HG03460 (cell line): ENCODE measurements at regions not wholly inside any gene's neighbourhood (a gene's known extent, or its start where the extent isn't known, plus 50 kb on each side); places are given as distances from the start of the nearest gene placed in this dataset.

Experiments
- ATAC-seq: cut with Tn5 transposase; IDR thresholded peaks from one replicate; pipeline ENCODE4 v1.9.1; 2021; ENCODE audit not compliant: unreplicated experiment

- no peak for ATAC-seq
These were observed 619.1 kb upstream of the ANKRD30A start for GRCh38 chr10:36506261-36506660.

DNA sequence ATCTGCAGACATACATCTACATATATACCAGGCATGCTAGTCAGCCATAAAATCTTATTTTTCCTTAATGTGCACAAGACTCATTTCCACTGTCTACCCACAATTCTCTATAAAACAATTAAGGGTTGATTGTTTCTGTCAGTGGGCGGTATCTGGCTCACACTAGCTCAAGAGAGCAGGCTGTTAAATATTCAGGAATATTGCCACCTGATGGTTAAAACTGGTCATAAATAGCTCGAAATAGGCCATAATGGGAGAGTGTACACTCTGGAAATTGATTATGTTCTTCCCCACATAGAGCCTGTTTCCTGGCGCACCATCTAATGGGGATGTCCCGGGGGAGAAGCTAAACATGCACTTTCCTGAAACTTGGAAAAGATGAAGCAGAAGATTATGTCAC is 620.6 kb upstream of the ANKRD30A start:
- no peak for ATAC-seq

- no peak for ATAC-seq
These were observed 625.1 kb upstream of the ANKRD30A start for GRCh38 chr10:36500266-36500665.

GRCh38 chr10:36499693-36500092 is 625.7 kb upstream of the ANKRD30A start:
- no peak for ATAC-seq

- no peak for ATAC-seq
These were observed 628.6 kb upstream of the ANKRD30A start for GRCh38 chr10:36496758-36497157.

- ATAC-seq = no peak
These were observed 631.0 kb upstream of the ANKRD30A start for GRCh38 chr10:36494371-36494770.

DNA sequence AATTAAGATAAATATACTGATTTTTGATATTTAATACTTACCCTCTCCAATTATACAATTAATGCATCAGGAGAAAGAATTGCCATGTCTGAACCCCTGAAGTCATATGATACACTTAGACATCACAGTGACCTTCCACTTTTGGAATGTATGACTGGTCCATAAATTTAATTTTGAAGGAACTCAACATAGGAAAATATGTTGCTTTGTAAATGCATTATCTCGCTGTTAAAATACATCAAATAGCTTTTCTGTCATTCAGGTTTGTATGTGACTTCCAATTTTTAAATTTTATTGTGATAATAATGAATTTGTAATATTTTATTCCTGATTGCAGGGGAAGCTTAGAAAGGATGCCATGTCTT is 631.9 kb upstream of the ANKRD30A start:
- ATAC-seq = no peak

DNA sequence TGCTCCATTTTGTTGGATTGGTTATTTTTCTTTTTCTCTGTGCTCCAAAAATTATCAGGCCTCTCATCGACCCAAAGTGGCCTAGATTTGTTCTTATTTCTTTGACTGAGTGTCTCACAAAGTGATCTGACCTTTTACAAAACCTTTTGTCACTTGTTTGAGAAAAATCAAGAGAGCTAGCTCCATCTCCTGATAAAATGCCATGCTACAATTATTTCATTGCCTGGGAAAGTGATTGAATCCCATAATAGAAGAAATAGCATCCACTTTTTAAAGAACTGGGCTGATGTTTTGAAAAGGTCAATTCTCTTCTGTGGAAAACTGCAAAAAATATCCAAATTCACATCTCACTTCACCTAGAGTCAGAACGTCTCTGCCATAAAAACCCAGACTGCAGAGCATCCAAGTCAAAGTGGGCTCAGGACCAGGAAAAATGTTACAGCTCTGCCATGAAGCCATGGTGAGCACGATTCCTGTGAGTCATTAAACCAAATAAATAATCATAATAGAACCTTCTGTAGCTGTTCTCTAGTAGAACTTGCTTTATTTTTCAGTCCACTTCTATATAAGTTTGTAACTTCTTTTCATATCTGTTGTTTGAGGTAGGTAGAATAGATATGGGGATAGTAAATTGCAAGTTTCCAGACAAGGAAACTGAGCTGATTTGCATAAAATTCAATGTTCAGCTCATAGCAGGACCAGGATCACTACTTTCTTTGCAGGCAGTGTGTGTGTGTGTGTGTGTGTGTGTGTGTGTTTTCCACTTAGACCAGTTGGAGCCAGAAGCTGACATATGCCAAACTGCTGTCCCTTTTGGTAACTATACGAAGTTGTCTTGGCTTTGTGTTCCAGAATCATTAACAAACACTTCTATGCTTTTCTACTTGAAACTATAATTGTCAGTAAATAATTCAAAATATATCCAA is 632.5 kb upstream of the ANKRD30A start:
- ATAC-seq = no peak

DNA sequence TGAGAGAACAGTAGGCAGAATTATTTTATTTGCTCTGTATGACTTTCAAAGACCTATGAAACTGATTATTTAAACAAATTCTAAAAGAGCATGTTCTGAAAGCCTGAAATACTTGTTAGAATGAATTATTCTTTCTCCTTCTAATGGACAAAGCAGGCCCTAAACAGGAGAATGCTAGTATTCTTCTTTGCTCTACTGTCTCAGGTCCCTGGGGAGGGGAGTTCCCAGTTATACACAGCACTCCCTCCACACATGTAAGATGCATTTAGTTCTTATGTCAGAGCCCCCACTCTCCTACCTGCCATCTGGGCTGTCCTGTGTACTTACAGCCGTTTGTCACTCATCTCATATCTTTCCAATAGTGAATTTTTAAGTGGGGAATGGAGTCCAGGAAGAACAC is 633.5 kb upstream of the ANKRD30A start:
- ATAC-seq = no peak

DNA sequence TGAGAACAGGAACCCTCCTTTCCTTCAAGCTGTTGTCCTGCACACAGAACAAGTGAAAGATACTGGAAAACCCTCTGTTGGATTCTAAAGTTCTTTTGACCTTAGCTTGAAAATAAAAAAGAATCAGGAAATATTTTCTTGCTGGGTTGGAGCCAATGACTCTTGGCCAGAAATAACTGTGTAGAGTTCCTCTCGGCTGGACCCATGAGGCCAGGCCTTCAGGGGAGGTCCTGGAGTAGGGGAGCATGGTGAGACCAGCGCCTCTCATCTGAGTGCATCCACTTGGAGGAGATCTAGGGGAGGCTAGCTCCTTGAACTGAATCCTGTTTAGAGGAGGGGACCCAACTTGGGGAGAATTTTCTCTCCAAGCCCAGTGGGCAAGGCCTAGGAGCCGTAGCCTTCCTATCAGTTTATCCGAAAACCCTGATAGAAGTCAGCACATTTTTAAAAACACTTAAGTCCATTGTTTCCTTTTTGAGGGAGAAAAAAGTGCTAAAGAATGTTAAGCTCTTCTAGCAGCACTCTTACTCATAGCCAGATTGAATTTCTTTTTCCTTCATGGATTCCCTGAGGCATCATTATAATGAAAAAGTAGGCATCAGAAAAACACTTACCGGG is 635.7 kb upstream of the ANKRD30A start:
- ATAC-seq = no peak

DNA sequence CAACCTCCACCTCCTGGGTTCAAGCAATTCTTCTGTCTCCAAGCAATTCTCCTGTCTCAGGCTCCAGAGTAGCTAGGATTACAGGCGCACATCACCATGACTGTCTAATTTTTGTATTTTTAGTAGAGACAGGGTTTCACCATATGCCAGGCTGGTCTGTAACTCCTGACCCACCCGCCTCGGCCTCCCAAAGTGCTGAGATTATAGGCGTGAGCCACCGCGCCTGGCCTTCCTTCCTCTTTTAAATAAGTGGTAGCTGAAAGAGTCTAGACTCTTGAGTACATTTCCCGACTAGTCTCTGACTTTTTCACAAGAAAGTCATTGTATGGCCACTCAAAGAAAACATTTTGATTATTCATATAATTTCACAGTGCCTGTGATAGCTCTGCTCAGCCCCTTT is 636.2 kb upstream of the ANKRD30A start:
- no peak for ATAC-seq

DNA sequence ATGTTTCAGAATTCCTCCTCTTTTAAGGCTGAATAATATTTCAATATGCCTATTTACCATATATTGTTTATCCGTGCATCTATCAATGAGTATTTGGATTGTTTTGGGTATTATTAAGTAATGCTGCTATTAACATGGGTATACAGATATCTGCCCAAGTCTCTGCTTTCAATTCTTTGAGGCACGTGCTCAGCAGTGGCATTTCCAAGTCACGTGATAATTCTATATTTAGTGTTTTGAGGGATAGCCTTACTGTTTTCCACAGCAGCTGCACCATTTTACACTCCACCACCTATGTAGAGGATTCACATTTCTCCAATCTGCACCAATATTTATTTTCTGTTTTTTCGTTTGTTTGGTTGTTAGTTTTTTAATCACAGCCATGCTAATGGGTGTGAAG is 636.8 kb upstream of the ANKRD30A start:
- no peak for ATAC-seq

DNA sequence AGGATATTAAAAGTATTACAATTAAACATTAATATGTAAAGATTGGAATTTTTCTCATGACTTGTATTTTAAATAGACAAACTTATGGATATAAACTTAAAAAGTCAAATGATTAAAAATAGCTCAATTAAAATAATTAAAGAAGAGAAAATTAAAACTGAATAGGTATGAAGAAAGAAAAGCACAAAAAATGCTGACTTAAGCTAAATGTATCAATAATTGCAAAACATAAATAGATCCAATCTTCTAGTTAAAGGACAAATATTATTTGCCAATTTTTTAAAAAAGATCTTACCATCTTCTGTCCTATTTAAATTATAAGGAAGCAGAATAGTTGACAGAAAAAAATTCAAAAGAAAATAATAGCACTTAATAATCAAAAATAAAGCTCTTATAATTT is 646.3 kb upstream of the ANKRD30A start:
- no peak for ATAC-seq

- ATAC-seq = no peak
These were observed 649.0 kb upstream of the ANKRD30A start for GRCh38 chr10:36476399-36476798.

DNA sequence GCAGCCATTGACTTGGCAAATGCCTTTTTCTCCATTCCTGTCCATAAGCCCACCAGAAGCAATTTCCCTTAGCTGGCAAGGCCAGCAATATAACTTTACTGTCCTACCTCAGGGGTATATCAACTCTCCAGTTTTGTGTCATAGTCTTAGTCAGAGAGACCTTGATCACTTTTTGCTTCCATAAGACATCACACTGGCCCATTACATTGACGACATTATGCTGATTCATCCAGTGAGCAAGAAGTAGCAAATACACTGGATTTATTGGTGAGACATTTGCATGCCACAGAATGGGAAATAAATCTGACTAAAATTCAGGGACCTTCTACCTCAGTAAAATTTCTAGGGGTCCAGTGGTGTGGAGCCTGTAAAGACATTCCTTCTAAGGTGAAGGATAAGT is 649.7 kb upstream of the ANKRD30A start:
- no peak for ATAC-seq

DNA sequence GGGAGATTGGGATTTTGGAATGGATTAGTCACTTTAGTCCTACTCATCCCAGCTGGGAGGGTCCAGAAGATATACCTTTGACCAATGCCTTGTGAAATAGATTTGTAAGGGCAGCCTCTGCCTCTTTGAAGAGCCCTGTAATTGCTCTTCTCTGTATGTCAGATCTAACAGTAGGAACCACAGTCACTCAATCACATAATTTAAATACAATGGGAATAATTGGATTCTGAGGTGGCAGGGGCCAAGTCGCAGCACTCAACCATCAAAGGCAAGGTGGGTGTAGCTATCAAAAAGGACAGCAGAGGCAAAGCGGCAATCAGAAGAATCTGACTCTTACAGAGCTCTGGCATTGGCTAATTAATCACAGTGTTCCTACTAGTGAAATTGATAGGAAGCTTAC is 650.9 kb upstream of the ANKRD30A start:
- ATAC-seq = no peak

- ATAC-seq = no peak
These were observed 652.3 kb upstream of the ANKRD30A start for GRCh38 chr10:36473122-36473521.

GRCh38 chr10:36469585-36469984 is 655.8 kb upstream of the ANKRD30A start:
- no peak for ATAC-seq

DNA sequence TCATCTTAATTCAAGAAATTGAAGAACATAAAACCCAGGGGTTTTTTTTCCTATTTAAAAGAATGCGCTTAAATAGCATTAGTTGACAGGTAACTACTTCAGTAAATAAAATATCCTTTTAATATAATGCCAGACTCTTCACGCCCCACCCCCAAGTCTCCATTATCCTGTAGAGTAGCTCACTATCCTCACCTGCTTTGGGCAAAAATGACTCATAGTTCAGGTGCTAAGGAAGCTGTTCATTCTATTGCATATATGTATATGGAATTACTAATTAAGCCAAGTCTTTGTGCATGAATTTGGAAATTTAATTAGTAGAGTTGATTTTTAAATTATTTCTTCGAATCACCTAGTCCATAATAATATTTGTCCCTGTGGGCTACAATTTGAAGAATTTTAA is 656.8 kb upstream of the ANKRD30A start:
- no peak for ATAC-seq

GRCh38 chr10:36465604-36466379 is 659.6 kb upstream of the ANKRD30A start:
- ATAC-seq = no peak

- no peak for ATAC-seq
These were observed 661.1 kb upstream of the ANKRD30A start for GRCh38 chr10:36464291-36464690.

DNA sequence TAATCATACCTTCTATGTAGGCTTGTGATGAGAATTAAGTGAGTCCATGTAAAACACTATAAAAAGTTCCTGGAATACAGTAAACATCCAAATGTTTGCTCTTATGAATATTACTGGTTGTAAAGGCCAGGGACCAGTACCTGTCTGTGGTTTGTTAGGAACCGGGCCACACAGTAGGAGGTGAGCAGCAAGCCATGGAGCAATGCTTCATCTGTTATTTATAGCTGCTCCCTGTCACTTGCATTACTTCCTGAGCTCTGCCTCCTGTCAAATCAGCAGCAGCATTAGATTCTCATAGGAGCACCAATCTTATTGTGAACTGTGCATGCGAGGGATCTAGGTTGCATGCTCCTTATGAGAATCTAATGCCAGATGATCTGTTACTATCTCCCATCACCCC is 662.0 kb upstream of the ANKRD30A start:
- ATAC-seq = no peak
